GM12878 (cell line): ENCODE measurements at regions not wholly inside any gene's neighbourhood (a gene's known extent, or its start where the extent isn't known, plus 50 kb on each side); places are given as distances from the start of the nearest gene placed in this dataset.

Experiments used
- ATF7 ChIP-seq: fragments of 450-650 bp; IDR thresholded peaks from 2 replicates; pipeline ENCODE4 v1.6.1; 2016; ENCODE audit warnings: low read depth, mild to moderate bottlenecking
- GABPA ChIP-seq: IDR thresholded peaks from 2 replicates; pipeline ENCODE4 v1.6.1; 2014; ENCODE audit warnings: antibody characterized with exemption, low read depth, mild to moderate bottlenecking, inconsistent platforms
- JUND ChIP-seq: IDR thresholded peaks from 2 replicates; pipeline ENCODE4 v1.6.1; 2012; ENCODE audit warnings: low read depth, mild to moderate bottlenecking, low read length, improper control_type of control experiment, moderate library complexity
- RFX5 ChIP-seq: IDR thresholded peaks from 2 replicates; pipeline ENCODE4 v1.6.1; 2011; ENCODE audit warnings: low read depth, low read length, improper control_type of control experiment
- SMC3 ChIP-seq: IDR thresholded peaks from 2 replicates; pipeline ENCODE4 v1.6.1; 2011; ENCODE audit warnings: low read length, improper control_type of control experiment, borderline replicate concordance
- STAT3 ChIP-seq: IDR thresholded peaks from 2 replicates; pipeline ENCODE4 v1.6.1; 2011; ENCODE audit warnings: low read depth, low read length, improper control_type of control experiment
- ZNF384 ChIP-seq: IDR thresholded peaks from 2 replicates; pipeline ENCODE4 v1.6.1; 2012; ENCODE audit warnings: low read depth, mild to moderate bottlenecking, low read length, improper control_type of control experiment, borderline replicate concordance
- ZZZ3 ChIP-seq: IDR thresholded peaks from 2 replicates; pipeline ENCODE4 v1.6.1; 2011; ENCODE audit warnings: low read depth; ENCODE audit not compliant: control insufficient read depth, insufficient read length
- TF ChIP-seq, protein P1 (sequence below): IDR thresholded peaks from 2 replicates; pipeline ENCODE4 v1.6.1; 2012; ENCODE audit warnings: mild to moderate bottlenecking, low read depth, low read length
- TF ChIP-seq, protein P2 (sequence below): fragments of 450-650 bp; IDR thresholded peaks from 2 replicates; pipeline ENCODE4 v1.6.1; 2017; ENCODE audit warnings: antibody characterized with exemption, mild to moderate bottlenecking, moderate library complexity
- TF ChIP-seq, protein P3 (sequence below): IDR thresholded peaks from 2 replicates; pipeline ENCODE4 v1.6.1; 2011; ENCODE audit warnings: borderline replicate concordance, low read depth, mild to moderate bottlenecking, moderate library complexity, mixed read lengths, low read length; ENCODE audit not compliant: insufficient read depth; ENCODE audit errors: extremely low read length
- TF ChIP-seq, protein P4 (sequence below): IDR thresholded peaks from 2 replicates; pipeline ENCODE4 v1.6.1; 2012; ENCODE audit warnings: low read depth, low read length, improper control_type of control experiment

DNA sequence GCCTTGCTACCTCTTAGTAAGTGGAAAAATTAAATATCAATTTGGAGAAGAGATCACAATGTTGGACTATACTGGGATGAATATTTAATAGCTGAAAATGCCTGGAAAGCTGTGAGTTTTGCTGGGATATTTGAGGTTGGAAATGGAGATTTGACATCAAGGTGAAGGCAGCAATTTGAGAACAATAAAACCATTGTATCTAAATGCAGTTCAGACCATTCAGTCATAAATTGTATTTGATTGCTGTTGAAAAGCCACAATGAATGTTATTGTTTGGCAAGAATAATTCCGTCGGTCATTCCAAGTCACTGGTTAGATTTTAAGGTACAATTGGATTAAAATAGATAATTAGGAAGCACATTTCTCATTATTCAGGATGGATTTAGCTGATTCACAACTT is 325.6 kb downstream of the HRH4 start (continued):
- TF ChIP-seq, protein P1, sequence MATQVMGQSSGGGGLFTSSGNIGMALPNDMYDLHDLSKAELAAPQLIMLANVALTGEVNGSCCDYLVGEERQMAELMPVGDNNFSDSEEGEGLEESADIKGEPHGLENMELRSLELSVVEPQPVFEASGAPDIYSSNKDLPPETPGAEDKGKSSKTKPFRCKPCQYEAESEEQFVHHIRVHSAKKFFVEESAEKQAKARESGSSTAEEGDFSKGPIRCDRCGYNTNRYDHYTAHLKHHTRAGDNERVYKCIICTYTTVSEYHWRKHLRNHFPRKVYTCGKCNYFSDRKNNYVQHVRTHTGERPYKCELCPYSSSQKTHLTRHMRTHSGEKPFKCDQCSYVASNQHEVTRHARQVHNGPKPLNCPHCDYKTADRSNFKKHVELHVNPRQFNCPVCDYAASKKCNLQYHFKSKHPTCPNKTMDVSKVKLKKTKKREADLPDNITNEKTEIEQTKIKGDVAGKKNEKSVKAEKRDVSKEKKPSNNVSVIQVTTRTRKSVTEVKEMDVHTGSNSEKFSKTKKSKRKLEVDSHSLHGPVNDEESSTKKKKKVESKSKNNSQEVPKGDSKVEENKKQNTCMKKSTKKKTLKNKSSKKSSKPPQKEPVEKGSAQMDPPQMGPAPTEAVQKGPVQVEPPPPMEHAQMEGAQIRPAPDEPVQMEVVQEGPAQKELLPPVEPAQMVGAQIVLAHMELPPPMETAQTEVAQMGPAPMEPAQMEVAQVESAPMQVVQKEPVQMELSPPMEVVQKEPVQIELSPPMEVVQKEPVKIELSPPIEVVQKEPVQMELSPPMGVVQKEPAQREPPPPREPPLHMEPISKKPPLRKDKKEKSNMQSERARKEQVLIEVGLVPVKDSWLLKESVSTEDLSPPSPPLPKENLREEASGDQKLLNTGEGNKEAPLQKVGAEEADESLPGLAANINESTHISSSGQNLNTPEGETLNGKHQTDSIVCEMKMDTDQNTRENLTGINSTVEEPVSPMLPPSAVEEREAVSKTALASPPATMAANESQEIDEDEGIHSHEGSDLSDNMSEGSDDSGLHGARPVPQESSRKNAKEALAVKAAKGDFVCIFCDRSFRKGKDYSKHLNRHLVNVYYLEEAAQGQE = no peak
- TF ChIP-seq, protein P2, sequence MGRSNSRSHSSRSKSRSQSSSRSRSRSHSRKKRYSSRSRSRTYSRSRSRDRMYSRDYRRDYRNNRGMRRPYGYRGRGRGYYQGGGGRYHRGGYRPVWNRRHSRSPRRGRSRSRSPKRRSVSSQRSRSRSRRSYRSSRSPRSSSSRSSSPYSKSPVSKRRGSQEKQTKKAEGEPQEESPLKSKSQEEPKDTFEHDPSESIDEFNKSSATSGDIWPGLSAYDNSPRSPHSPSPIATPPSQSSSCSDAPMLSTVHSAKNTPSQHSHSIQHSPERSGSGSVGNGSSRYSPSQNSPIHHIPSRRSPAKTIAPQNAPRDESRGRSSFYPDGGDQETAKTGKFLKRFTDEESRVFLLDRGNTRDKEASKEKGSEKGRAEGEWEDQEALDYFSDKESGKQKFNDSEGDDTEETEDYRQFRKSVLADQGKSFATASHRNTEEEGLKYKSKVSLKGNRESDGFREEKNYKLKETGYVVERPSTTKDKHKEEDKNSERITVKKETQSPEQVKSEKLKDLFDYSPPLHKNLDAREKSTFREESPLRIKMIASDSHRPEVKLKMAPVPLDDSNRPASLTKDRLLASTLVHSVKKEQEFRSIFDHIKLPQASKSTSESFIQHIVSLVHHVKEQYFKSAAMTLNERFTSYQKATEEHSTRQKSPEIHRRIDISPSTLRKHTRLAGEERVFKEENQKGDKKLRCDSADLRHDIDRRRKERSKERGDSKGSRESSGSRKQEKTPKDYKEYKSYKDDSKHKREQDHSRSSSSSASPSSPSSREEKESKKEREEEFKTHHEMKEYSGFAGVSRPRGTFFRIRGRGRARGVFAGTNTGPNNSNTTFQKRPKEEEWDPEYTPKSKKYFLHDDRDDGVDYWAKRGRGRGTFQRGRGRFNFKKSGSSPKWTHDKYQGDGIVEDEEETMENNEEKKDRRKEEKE = no peak
- TF ChIP-seq ZNF384 (no peak), GABPA (no peak), JUND (no peak), STAT3 (no peak), ATF7 (no peak), ZZZ3 (no peak), RFX5 (no peak), SMC3 (no peak)
- TF ChIP-seq, protein P3, sequence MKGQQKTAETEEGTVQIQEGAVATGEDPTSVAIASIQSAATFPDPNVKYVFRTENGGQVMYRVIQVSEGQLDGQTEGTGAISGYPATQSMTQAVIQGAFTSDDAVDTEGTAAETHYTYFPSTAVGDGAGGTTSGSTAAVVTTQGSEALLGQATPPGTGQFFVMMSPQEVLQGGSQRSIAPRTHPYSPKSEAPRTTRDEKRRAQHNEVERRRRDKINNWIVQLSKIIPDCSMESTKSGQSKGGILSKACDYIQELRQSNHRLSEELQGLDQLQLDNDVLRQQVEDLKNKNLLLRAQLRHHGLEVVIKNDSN = no peak
- TF ChIP-seq, protein P4, sequence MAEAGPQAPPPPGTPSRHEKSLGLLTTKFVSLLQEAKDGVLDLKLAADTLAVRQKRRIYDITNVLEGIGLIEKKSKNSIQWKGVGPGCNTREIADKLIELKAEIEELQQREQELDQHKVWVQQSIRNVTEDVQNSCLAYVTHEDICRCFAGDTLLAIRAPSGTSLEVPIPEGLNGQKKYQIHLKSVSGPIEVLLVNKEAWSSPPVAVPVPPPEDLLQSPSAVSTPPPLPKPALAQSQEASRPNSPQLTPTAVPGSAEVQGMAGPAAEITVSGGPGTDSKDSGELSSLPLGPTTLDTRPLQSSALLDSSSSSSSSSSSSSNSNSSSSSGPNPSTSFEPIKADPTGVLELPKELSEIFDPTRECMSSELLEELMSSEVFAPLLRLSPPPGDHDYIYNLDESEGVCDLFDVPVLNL = no peak
